Aorta (tissue), 5 donors: ENCODE measurements at regions not wholly inside any gene's neighbourhood (a gene's known extent, or its start where the extent isn't known, plus 50 kb on each side); places are given as distances from the start of the nearest gene placed in this dataset.
A peak's percentile ranks its signal among the peaks of the same experiment; 100 is the strongest.

ENCODE experiments used
- ATAC-seq: fragments of 200-7000 bp; cut with Tn5 transposase; one replicate; pipeline ENCODE4 v1.9.1; 2022; ENCODE audit warnings: moderate library complexity; ENCODE audit not compliant: low FRiP score
- DNase-seq, 2 donors: peaks; one replicate each; pipeline ENCODE4 v3.0.0-alpha.2; 2020
- H3K27ac ChIP-seq, 2 donors: one replicate each; pipeline ENCODE4 v1.5.1; 2013; ENCODE audit warnings: low read length in 2 of 2, mild to moderate bottlenecking in 2 of 2, moderate library complexity in 2 of 2, control low read depth in 1 of 2, inconsistent platforms in 1 of 2, low read depth in 1 of 2
- H3K27me3 ChIP-seq, 2 donors: one replicate each; pipeline ENCODE4 v1.6.1; 2013; ENCODE audit warnings: control low read depth in 1 of 2, low read length in 1 of 2, mild to moderate bottlenecking in 1 of 2, moderate library complexity in 1 of 2; ENCODE audit not compliant: insufficient read depth in 2 of 2, control insufficient read depth in 1 of 2
- H3K36me3 ChIP-seq, 2 donors: one replicate each; pipeline ENCODE4 v1.6.1; 2013; ENCODE audit warnings: control low read depth in 1 of 2, low read length in 1 of 2, mild to moderate bottlenecking in 1 of 2; ENCODE audit not compliant: insufficient read depth in 2 of 2, control insufficient read depth in 1 of 2
- H3K4me1 ChIP-seq, 2 donors: one replicate each; pipeline ENCODE4 v1.6.1; 2013; ENCODE audit warnings: low read length in 2 of 2, control low read depth in 1 of 2, mild to moderate bottlenecking in 1 of 2, moderate library complexity in 1 of 2; ENCODE audit not compliant: insufficient read depth in 2 of 2, control insufficient read depth in 1 of 2
- H3K4me3 ChIP-seq, 2 donors: one replicate each; pipeline ENCODE4 v1.5.1; 2013; ENCODE audit warnings: low read length in 2 of 2, control low read depth in 1 of 2, mild to moderate bottlenecking in 1 of 2
- H3K9me3 ChIP-seq: one replicate; pipeline ENCODE4 v1.6.1; 2013; ENCODE audit warnings: mild to moderate bottlenecking, low read length; ENCODE audit not compliant: control insufficient read depth
- WGBS, 2 donors: extraction: QIAGEN DNeasy Blood & Tissue Kit; methylation state at CpG; one replicate each; pipeline ENCODE4 v1.1.7; 2013; 5-methylcytosine and 5-hydroxymethylcytosine counted together
- intact Hi-C, 2 donors: fragments of 100-400 bp; cut with DNase I; formaldehyde crosslinking; loops; one replicate each; pipeline versions ENCODE4 v1.14.2 to v1.15.0; 2022
- donor health status: healthy with polysubstance abuse.
- donor health status: Bipolar disorder and iron deficiency.
- donor health status: DM: no; HTN: no; CAD: no.
- donor health status: DM: no; HTN: no; CAD: no.
- donor health status: DM: yes; HTN: yes; CAD: no.

- DNase-seq (no peak), ATAC-seq (no peak)
- intact Hi-C loops: no loop called here
- Histone ChIP-seq H3K4me3 (no peak overlapping the region), H3K27me3 (no peaks in the 10 kb centered on the region), H3K4me1 (no peaks in the 10 kb centered on the region), H3K36me3 (no peaks in the 10 kb centered on the region), H3K9me3 (no peaks in the 10 kb centered on the region), H3K27ac (no peak overlapping the region)
- WGBS, 2 donors: 93 to 97% methylated on average over 2 of the region's 2 CpGs
These were observed 247.7 kb upstream of the SLITRK1 start for GRCh38 chr13:84129966-84130365.

- no peaks in the 10 kb centered on the region for H3K4me1 ChIP-seq
- H3K27ac ChIP-seq: no peak overlapping the region
- peak; percentile 38 for ATAC-seq
- intact Hi-C loops: no loop called here
- peak in 1 of 2 donors; percentile 46 for DNase-seq
- no peaks in the 10 kb centered on the region for H3K36me3 ChIP-seq
- 96 to 97% methylated on average over 8 of the region's 8 CpGs for WGBS, 2 donors
- no peak overlapping the region for H3K4me3 ChIP-seq
- H3K9me3 ChIP-seq: no peaks in the 10 kb centered on the region
- H3K27me3 ChIP-seq: no peaks in the 10 kb centered on the region
These were observed 245.4 kb upstream of the SLITRK1 start for GRCh38 chr13:84127597-84128128.

- Histone ChIP-seq H3K27me3 (no peaks in the 10 kb centered on the region), H3K27ac (no peak overlapping the region), H3K36me3 (no peaks in the 10 kb centered on the region), H3K4me1 (no peaks in the 10 kb centered on the region), H3K4me3 (no peak overlapping the region), H3K9me3 (no peaks in the 10 kb centered on the region)
- DNase-seq (peak in 1 of 2 donors; percentile 52), ATAC-seq (peak; percentile 11)
- intact Hi-C loops: no loop called here
- WGBS, 2 donors: 88 to 91% methylated on average over 7 of the region's 7 CpGs
These were observed 244.4 kb upstream of the SLITRK1 start for GRCh38 chr13:84126671-84127171.

DNA sequence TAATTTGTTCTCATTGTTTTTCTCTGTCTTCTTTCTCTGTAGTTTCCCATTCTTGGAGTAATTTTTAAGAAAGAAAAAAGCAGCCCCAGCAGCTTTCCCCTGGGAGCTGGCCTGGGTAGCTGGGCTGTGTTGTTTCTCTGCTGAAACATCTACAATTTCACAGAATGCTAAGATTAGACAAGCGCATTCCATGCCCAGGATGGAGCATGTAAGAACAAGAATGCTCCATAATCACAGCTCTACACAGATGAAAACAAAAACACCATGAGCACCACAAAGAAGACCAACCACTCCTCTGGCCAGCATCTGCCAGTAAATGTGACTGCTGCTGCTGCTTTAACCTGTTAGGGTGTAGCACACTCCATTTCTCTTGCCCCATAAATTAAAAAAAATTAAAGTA lies 239.2 kb upstream of the SLITRK1 start:
- no peak for ATAC-seq
- DNase-seq: no peak
- H3K36me3 ChIP-seq: no peaks in the 10 kb centered on the region
- 8% methylated on average over 1 of the region's 1 CpG for WGBS, 2 donors
- H3K9me3 ChIP-seq: no peaks in the 10 kb centered on the region
- H3K27ac ChIP-seq: no peak overlapping the region
- no peak overlapping the region for H3K4me3 ChIP-seq
- no peaks in the 10 kb centered on the region for H3K27me3 ChIP-seq
- H3K4me1 ChIP-seq: no peaks in the 10 kb centered on the region
- intact Hi-C loops: no loop called here

- no peak for ATAC-seq
- 27 to 33% methylated on average over 2 of the region's 2 CpGs for WGBS, 2 donors
- Histone ChIP-seq H3K4me3 (no peak overlapping the region), H3K27ac (no peak overlapping the region), H3K9me3 (no peaks in the 10 kb centered on the region), H3K4me1 (no peaks in the 10 kb centered on the region), H3K36me3 (no peaks in the 10 kb centered on the region), H3K27me3 (no peaks in the 10 kb centered on the region)
- no peak for DNase-seq
- intact Hi-C loops: no loop called here
These were observed 236.7 kb upstream of the SLITRK1 start for GRCh38 chr13:84118839-84119409.

DNA sequence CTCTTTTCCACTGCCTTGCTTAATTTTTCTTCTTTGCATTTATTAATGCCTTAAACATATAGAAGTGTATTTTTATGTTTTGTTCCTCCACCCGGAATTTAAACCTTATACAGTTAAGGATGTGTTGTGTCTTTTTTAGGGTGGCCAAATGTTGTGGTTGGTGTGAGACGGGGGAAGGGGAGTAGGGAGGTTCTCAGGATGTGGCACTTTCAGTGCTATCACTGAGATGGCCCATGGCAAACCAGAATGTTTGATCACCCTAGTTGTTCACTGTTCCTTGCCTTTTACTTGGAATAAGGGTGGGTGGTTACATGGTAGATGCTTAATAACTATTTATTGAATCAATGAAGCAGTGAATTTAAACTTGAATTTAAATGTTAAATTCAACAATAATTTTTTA lies 216.0 kb upstream of the SLITRK1 start:
- Histone ChIP-seq H3K27ac (no peak overlapping the region), H3K4me1 (no peaks in the 10 kb centered on the region), H3K27me3 (no peaks in the 10 kb centered on the region), H3K4me3 (no peak overlapping the region), H3K9me3 (no peaks in the 10 kb centered on the region), H3K36me3 (no peaks in the 10 kb centered on the region)
- intact Hi-C loops: no loop called here
- DNase-seq (no peak), ATAC-seq (no peak)
- 92 to 93% methylated on average over 2 of the region's 2 CpGs for WGBS, 2 donors

GRCh38 chr13:84097148-84097547 lies 214.9 kb upstream of the SLITRK1 start:
- ATAC-seq: no peak
- Histone ChIP-seq H3K27me3 (no peaks in the 10 kb centered on the region), H3K4me3 (no peak overlapping the region), H3K4me1 (no peaks in the 10 kb centered on the region), H3K36me3 (no peaks in the 10 kb centered on the region), H3K27ac (no peak overlapping the region), H3K9me3 (no peaks in the 10 kb centered on the region)
- WGBS, 2 donors: 71 to 77% methylated on average over 4 of the region's 4 CpGs
- intact Hi-C loops: no loop called here
- DNase-seq: no peak

DNA sequence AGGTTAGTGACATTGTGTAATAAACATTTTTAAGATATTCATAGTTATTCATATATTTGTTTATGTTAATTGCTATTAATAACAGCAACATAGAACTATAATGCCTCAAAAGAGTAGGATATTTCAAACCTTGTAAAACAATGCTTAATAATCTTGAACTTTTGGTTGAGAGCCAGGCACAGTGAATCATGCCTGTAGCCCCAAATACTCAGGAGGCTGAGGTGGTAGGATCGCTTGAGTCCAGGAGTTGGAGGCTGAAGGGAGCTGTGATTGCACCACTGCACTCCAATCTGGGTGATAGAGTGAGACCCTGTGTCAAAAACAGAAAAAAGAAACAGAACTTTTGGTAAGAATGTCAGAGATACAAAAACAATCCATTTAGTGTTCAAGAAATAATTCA lies 213.9 kb upstream of the SLITRK1 start:
- intact Hi-C loops: no loop called here
- Histone ChIP-seq H3K9me3 (no peaks in the 10 kb centered on the region), H3K4me1 (no peaks in the 10 kb centered on the region), H3K27ac (no peak overlapping the region), H3K4me3 (no peak overlapping the region), H3K36me3 (no peaks in the 10 kb centered on the region), H3K27me3 (no peaks in the 10 kb centered on the region)
- WGBS, 2 donors: 60 to 70% methylated on average over 1 of the region's 1 CpG
- DNase-seq (no peak), ATAC-seq (no peak)

DNA sequence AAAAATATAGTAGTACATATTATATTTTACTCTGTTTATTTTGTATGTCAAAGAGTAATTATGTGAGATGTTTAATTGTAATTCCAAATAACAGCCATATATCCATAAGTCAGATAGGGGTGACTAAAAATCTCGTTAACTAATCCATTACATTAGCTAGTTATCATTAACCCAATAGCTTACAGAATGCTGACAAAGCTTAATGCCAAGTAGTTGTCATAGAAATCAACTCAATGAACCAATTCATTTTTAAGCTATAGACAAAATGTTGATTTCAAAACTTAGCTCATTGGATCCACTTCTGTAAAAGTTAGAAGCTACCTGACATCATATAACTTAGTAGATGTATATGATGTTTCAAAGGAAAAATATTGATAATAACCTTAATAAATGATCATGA lies 206.7 kb upstream of the SLITRK1 start:
- Histone ChIP-seq H3K4me3 (no peak overlapping the region), H3K36me3 (no peaks in the 10 kb centered on the region), H3K27me3 (no peaks in the 10 kb centered on the region), H3K4me1 (no peaks in the 10 kb centered on the region), H3K9me3 (peaks cover 2% of the 10 kb centered on the region), H3K27ac (no peak overlapping the region)
- no peak for ATAC-seq
- DNase-seq: no peak
- intact Hi-C loops: no loop called here
- 78 to 83% methylated on average over 1 of the region's 1 CpG for WGBS, 2 donors
